Activated CD8-positive, alpha-beta memory T cell treated with anti-CD3 and anti-CD28 coated beads for 48 hours (primary cell): ENCODE measurements at regions not wholly inside any gene's neighbourhood (a gene's known extent, or its start where the extent isn't known, plus 50 kb on each side); places are given as distances from the start of the nearest gene placed in this dataset.

Source experiments
- DNase-seq, 3 experiments: peaks; one replicate each; pipeline ENCODE4 v3.0.0-alpha.2; 2020; ENCODE audit warnings: low read depth in 2 of 3, low spot score in 2 of 3

GRCh38 chr20:23155141-23155590, 69.0 kb upstream of the CD93 start:
- no peak for DNase-seq

GRCh38 chr20:23153696-23154341, 67.7 kb upstream of the CD93 start:
- DNase-seq: no peak

- DNase-seq: no peak
These were observed 66.8 kb upstream of the CD93 start for GRCh38 chr20:23152902-23153301.

GRCh38 chr20:23152308-23152892, 66.3 kb upstream of the CD93 start:
- DNase-seq: no peak

GRCh38 chr20:23151885-23152284, 65.8 kb upstream of the CD93 start:
- no peak for DNase-seq

- DNase-seq: no peak
These were observed 65.0 kb upstream of the CD93 start for GRCh38 chr20:23151008-23151703.

GRCh38 chr20:23150304-23151007, 64.3 kb upstream of the CD93 start:
- no peak for DNase-seq

- DNase-seq: no peak
These were observed 63.6 kb upstream of the CD93 start for GRCh38 chr20:23149623-23150279.

GRCh38 chr20:23148731-23149570, 62.8 kb upstream of the CD93 start:
- no peak for DNase-seq

- DNase-seq: peak in 1 of 3 experiments; percentile 6
These were observed 62.0 kb upstream of the CD93 start for GRCh38 chr20:23147964-23148730.

- no peak for DNase-seq
These were observed 61.5 kb upstream of the CD93 start for GRCh38 chr20:23147647-23147963.

- no peak for DNase-seq
These were observed 60.9 kb upstream of the CD93 start for GRCh38 chr20:23146857-23147637.

- no peak for DNase-seq
These were observed 60.1 kb upstream of the CD93 start for GRCh38 chr20:23146181-23146580.

GRCh38 chr20:23145281-23145700, 59.2 kb upstream of the CD93 start:
- no peak for DNase-seq

GRCh38 chr20:23144856-23145255, 58.7 kb upstream of the CD93 start:
- no peak for DNase-seq

- no peak for DNase-seq
These were observed 58.0 kb upstream of the CD93 start for GRCh38 chr20:23143986-23144690.

GRCh38 chr20:23143098-23143497, 57.0 kb upstream of the CD93 start:
- DNase-seq: no peak
